ENCODE measurements at regions not wholly inside any gene's neighbourhood (a gene's known extent, or its start where the extent isn't known, plus 50 kb on each side); places are given as distances from the start of the nearest gene placed in this dataset.

DNA sequence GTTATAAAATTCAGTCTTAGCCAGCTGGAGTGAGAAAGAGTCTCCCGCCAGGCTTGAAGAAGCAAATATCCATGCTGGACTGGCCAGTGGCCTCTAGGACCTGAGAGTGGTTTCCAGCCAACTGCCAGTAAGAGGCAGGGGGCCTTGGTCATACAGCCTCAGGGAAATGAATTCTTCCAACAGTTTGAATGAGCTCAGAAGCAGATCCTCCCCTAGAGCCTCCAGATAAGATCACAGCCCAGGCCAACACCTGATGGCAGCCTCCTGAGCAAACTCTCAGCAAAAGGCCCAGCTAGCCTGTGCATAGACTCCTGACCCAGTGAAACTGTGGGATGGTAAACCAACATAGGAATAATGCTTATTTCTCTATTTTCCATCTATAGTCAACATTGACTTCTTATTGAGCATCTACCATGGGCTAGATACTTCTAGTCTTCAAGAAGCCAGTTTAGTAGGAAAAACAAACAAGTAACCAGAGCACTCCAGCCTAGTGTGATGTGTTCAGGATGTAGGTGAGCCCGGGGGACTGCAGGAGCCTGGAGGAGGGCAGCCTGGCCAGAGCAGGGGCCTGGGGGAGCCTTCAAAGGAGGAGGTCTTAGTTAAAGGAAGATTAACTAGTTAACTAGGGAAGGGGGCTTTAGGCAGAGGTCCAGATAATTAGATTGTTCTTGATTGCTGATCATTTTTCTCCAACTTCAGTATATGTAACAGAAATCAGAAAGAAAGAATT lies 115.4 kb upstream of the ADO start:
- H3K9ac ChIP-seq (ENCODE audit: low read length): peak overlapping the region; percentile 5
- H4K20me1 ChIP-seq (ENCODE audit: control insufficient read depth, insufficient read depth, low read length, poor library complexity, severe bottlenecking): no peaks in the 10 kb centered on the region
- POLR2A ChIA-PET: no interaction called here
- peaks cover 36% of the 10 kb centered on the region for H3K4me1 Mint-ChIP-seq
- no peaks in the 10 kb centered on the region for H3K79me2 ChIP-seq (ENCODE audit: control insufficient read depth, insufficient read depth, low read length)
- CTCF ChIA-PET: interaction anchor here (1.2 kb wide), 1 partner anchor 44 kb away, joined by 3 read pairs; no protein-coding TSS in a partner anchor
- intact Hi-C loops (cut with micrococcal nuclease): loop anchor here (2.0 kb wide), 1 partner anchor 36 kb away; no protein-coding TSS in a partner anchor
- H3K9me3 Mint-ChIP-seq (ENCODE audit: insufficient read depth): no peaks in the 10 kb centered on the region
- DNase-seq (no peak), ATAC-seq (ENCODE audit: low read depth) (no peak)
- no peaks in the 10 kb centered on the region for H3K36me3 ChIP-seq (replicated peaks in 1 of 2; ENCODE audit: control extremely low read depth in 1 of 2, control insufficient read depth in 1 of 2, extremely low read depth in 1 of 2, insufficient read depth in 2 of 2, low read length in 1 of 2)
- peak overlapping the region; percentile 4 to 66 for H3K27ac ChIP-seq (ENCODE audit: low read length in 2 of 2)
- WGBS (ENCODE audit: insufficient coverage): 67% methylated on average over 2 of the region's 2 CpGs
- H3K27me3 ChIP-seq (replicated peaks in 1 of 4; ENCODE audit: control extremely low read depth in 1 of 4, control insufficient read depth in 3 of 4, insufficient read depth in 4 of 4, low read length in 3 of 4): no peaks in the 10 kb centered on the region
- H3K4me1 ChIP-seq (ENCODE audit: control insufficient read depth in 2 of 2, insufficient read depth in 2 of 2, low read length in 2 of 2): peaks cover 35 to 37% of the 10 kb centered on the region in 2 donors
- peak overlapping the region; percentile 58 for H3K4me2 ChIP-seq (replicated peaks; ENCODE audit: low read depth, low read length, poor library complexity, severe bottlenecking)
- H3K4me3 ChIP-seq (ENCODE audit: control extremely low read depth in 1 of 5, extremely low read depth in 1 of 5, insufficient read depth in 1 of 5, low read depth in 2 of 5, low read length in 4 of 5): peak overlapping the region in 1 of 5 experiments; percentile 22
- H2AFZ ChIP-seq (ENCODE audit: insufficient read depth, low read depth, low read length, poor library complexity, severe bottlenecking): peak overlapping the region; percentile 64
- peak overlapping the region; percentile 80 for H3K4me3 Mint-ChIP-seq
- no peaks in the 10 kb centered on the region for H3K27me3 Mint-ChIP-seq
- peaks cover 0 to 16% (median 5%) of the 10 kb centered on the region in 3 donors for H3K9me3 ChIP-seq (ENCODE audit: control extremely low read depth in 1 of 3, control insufficient read depth in 2 of 3, insufficient read depth in 1 of 3, low read length in 2 of 3)
- TF ChIP-seq, protein P1, sequence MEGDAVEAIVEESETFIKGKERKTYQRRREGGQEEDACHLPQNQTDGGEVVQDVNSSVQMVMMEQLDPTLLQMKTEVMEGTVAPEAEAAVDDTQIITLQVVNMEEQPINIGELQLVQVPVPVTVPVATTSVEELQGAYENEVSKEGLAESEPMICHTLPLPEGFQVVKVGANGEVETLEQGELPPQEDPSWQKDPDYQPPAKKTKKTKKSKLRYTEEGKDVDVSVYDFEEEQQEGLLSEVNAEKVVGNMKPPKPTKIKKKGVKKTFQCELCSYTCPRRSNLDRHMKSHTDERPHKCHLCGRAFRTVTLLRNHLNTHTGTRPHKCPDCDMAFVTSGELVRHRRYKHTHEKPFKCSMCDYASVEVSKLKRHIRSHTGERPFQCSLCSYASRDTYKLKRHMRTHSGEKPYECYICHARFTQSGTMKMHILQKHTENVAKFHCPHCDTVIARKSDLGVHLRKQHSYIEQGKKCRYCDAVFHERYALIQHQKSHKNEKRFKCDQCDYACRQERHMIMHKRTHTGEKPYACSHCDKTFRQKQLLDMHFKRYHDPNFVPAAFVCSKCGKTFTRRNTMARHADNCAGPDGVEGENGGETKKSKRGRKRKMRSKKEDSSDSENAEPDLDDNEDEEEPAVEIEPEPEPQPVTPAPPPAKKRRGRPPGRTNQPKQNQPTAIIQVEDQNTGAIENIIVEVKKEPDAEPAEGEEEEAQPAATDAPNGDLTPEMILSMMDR (IDR thresholded peaks at IDR 0.05): no peak
- TF ChIP-seq EZH2 (IDR thresholded peaks at IDR 0.05; ENCODE audit: borderline replicate concordance, insufficient read depth, low read depth, low read length, poor library complexity, severe bottlenecking): no peak
- peak overlapping the region; percentile 83 for H3K27ac Mint-ChIP-seq

DNA sequence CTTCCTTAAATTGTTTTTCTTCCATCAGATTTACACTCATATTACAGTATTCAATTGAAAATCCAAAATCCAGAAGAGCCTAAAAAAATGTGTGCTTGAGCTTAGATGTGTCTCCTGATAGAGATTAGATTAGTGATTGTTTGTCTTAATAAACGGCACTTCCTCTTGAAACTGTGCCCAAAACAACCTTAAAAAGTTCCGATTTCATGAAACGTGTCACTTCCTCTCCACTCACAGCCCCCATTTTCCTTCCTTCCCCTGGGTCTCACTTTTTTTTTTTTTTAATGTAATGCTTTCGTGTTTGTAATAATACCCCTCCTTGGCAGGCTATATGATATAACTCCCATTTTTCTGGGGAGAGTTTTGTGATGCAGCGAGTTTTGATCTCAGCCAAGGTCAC lies 114.8 kb upstream of the ADO start:
- no peaks in the 10 kb centered on the region for H3K27me3 ChIP-seq (replicated peaks in 1 of 4; ENCODE audit: control extremely low read depth in 1 of 4, control insufficient read depth in 3 of 4, insufficient read depth in 4 of 4, low read length in 3 of 4)
- ChIA-PET CTCF (interaction anchor here (1.2 kb wide), 2 partner anchors 11 to 43 kb away, joined by 3 read pairs; no protein-coding TSS in a partner anchor), POLR2A (no interaction called here)
- no peaks in the 10 kb centered on the region for H3K27me3 Mint-ChIP-seq
- peak overlapping the region; percentile 80 for H3K4me3 Mint-ChIP-seq
- H3K9ac ChIP-seq (ENCODE audit: low read length): peak overlapping the region; percentile 5
- peaks cover 35 to 37% of the 10 kb centered on the region in 2 donors for H3K4me1 ChIP-seq (ENCODE audit: control insufficient read depth in 2 of 2, insufficient read depth in 2 of 2, low read length in 2 of 2)
- WGBS (ENCODE audit: insufficient coverage): no CpG with 5 or more reads among the region's 5 CpGs
- DNase-seq (peak; percentile 73), ATAC-seq (ENCODE audit: low read depth) (peak; percentile 73)
- H3K4me2 ChIP-seq (replicated peaks; ENCODE audit: low read depth, low read length, poor library complexity, severe bottlenecking): peak overlapping the region; percentile 58
- H3K27ac ChIP-seq (ENCODE audit: low read length in 2 of 2): peak overlapping the region; percentile 4 to 66
- peaks cover 36% of the 10 kb centered on the region for H3K4me1 Mint-ChIP-seq
- peak overlapping the region in 2 of 5 experiments; percentile 22 for H3K4me3 ChIP-seq (ENCODE audit: control extremely low read depth in 1 of 5, extremely low read depth in 1 of 5, insufficient read depth in 1 of 5, low read depth in 2 of 5, low read length in 4 of 5)
- H4K20me1 ChIP-seq (ENCODE audit: control insufficient read depth, insufficient read depth, low read length, poor library complexity, severe bottlenecking): no peaks in the 10 kb centered on the region
- H2AFZ ChIP-seq (ENCODE audit: insufficient read depth, low read depth, low read length, poor library complexity, severe bottlenecking): peak overlapping the region; percentile 64
- no peak for TF ChIP-seq EZH2 (IDR thresholded peaks at IDR 0.05; ENCODE audit: borderline replicate concordance, insufficient read depth, low read depth, low read length, poor library complexity, severe bottlenecking)
- TF ChIP-seq, protein P1 (IDR thresholded peaks at IDR 0.05): no peak
- peaks cover 0 to 16% (median 5%) of the 10 kb centered on the region in 3 donors for H3K9me3 ChIP-seq (ENCODE audit: control extremely low read depth in 1 of 3, control insufficient read depth in 2 of 3, insufficient read depth in 1 of 3, low read length in 2 of 3)
- H3K9me3 Mint-ChIP-seq (ENCODE audit: insufficient read depth): no peaks in the 10 kb centered on the region
- peak overlapping the region; percentile 83 for H3K27ac Mint-ChIP-seq
- intact Hi-C loops (cut with micrococcal nuclease): loop anchor here (2.0 kb wide), 2 partner anchors 37 to 115 kb away; partner anchors contain the start of gene ADO
- H3K79me2 ChIP-seq (ENCODE audit: control insufficient read depth, insufficient read depth, low read length): no peaks in the 10 kb centered on the region
- no peaks in the 10 kb centered on the region for H3K36me3 ChIP-seq (replicated peaks in 1 of 2; ENCODE audit: control extremely low read depth in 1 of 2, control insufficient read depth in 1 of 2, extremely low read depth in 1 of 2, insufficient read depth in 2 of 2, low read length in 1 of 2)
